Cardiac muscle cell (in vitro differentiated cells and primary cell): ENCODE measurements at regions not wholly inside any gene's neighbourhood (a gene's known extent, or its start where the extent isn't known, plus 50 kb on each side); places are given as distances from the start of the nearest gene placed in this dataset.
A peak's percentile ranks its signal among the peaks of the same experiment; 100 is the strongest.
"Not testable (repeated sequence)": the region's sequence is repeated elsewhere in the genome, so short reads cannot be mapped to it uniquely, and the experiment has no call there.

Experiments used
- DNase-seq, 2 donors: peaks; one replicate each; pipeline versions ENCODE4 v3.0.0 to v3.0.0-alpha.2; 2010 to 2017; ENCODE audit warnings: low read depth in 1 of 2, low spot score in 1 of 2
- H3K27ac ChIP-seq: fragments of 200-600 bp; sonication (generic); 2 replicates; pipeline ENCODE4 v1.5.1; 2016
- H3K27me3 ChIP-seq: fragments of 200-600 bp; sonication (generic); 2 replicates; pipeline ENCODE4 v1.6.0; 2016; ENCODE audit warnings: control low read depth
- H3K36me3 ChIP-seq: fragments of 200-600 bp; sonication (generic); 2 replicates; pipeline ENCODE4 v1.5.1; 2016; ENCODE audit warnings: control low read depth
- H3K4me1 ChIP-seq: fragments of 200-600 bp; sonication (generic); 2 replicates; pipeline ENCODE4 v1.8.1; 2017; ENCODE audit warnings: low read depth, mild to moderate bottlenecking, mixed run types
- H3K4me3 ChIP-seq: fragments of 200-600 bp; sonication (generic); 2 replicates; pipeline ENCODE4 v1.5.1; 2016; ENCODE audit warnings: mild to moderate bottlenecking
- H3K9me3 ChIP-seq: fragments of 200-600 bp; sonication (generic); 2 replicates; pipeline ENCODE4 v1.5.1; 2017; ENCODE audit warnings: low read depth, mild to moderate bottlenecking, control low read depth
- TF ChIP-seq, protein P1 (sequence below): IDR thresholded peaks from 2 replicates; pipeline ENCODE4 v1.5.1; 2012; ENCODE audit warnings: low read depth, mild to moderate bottlenecking, low read length

DNA sequence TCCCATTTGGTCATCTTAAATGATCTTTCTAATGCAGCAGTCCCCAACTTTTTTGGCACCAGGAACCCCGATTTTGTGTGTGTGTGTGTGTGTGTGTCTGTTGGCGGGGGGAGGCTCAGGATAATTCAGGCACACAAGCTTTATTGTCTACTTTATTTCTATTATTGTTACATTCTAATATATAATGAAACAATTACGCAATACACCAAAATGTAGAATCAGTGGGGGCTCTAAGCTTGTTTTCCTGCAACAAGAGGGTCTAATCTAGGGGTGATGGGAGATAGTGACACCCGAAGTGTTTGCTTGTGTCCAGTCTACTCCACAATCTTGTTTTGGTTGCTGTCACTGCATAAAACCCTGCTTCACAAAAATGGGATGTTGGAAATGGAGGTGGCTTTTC, 621.1 kb upstream of the LRFN5 start:
- TF ChIP-seq, protein P1, sequence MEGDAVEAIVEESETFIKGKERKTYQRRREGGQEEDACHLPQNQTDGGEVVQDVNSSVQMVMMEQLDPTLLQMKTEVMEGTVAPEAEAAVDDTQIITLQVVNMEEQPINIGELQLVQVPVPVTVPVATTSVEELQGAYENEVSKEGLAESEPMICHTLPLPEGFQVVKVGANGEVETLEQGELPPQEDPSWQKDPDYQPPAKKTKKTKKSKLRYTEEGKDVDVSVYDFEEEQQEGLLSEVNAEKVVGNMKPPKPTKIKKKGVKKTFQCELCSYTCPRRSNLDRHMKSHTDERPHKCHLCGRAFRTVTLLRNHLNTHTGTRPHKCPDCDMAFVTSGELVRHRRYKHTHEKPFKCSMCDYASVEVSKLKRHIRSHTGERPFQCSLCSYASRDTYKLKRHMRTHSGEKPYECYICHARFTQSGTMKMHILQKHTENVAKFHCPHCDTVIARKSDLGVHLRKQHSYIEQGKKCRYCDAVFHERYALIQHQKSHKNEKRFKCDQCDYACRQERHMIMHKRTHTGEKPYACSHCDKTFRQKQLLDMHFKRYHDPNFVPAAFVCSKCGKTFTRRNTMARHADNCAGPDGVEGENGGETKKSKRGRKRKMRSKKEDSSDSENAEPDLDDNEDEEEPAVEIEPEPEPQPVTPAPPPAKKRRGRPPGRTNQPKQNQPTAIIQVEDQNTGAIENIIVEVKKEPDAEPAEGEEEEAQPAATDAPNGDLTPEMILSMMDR, result no peak

DNA sequence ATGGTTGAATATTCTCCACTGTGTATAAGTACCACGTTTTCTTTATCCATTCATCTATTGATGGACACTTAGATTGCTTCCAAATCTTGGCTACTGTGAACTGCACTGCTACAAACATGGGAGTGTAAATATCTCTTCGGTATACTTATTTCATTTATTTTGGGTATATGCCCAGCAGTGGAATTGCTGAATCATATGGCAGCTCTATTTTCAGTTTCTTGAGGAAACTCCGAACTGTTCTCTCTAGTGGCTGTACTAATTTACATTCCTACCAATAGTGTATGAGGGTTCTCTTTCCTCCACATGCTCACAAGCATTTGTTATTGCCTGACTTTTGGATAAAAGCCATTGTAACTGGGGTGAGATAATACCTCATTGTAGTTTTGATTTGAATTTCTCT, 623.1 kb upstream of the LRFN5 start:
- TF ChIP-seq, protein P1, result no peak
- Histone ChIP-seq H3K36me3 (no peaks in the 10 kb centered on the region), H3K27me3 (no peaks in the 10 kb centered on the region), H3K4me1 (no peaks in the 10 kb centered on the region), H3K9me3 (no peaks in the 10 kb centered on the region), H3K4me3 (no peak overlapping the region), H3K27ac (no peak overlapping the region)
- peak in 1 of 2 donors; percentile 28 for DNase-seq

More for the DNA sequence above, 621.1 kb upstream of the LRFN5 start:
- no peaks in the 10 kb centered on the region for H3K36me3 ChIP-seq
- no peak overlapping the region for H3K4me3 ChIP-seq
- no peak overlapping the region for H3K27ac ChIP-seq
- no peaks in the 10 kb centered on the region for H3K27me3 ChIP-seq
- no peak for DNase-seq
- no peaks in the 10 kb centered on the region for H3K9me3 ChIP-seq
- no peaks in the 10 kb centered on the region for H3K4me1 ChIP-seq

DNA sequence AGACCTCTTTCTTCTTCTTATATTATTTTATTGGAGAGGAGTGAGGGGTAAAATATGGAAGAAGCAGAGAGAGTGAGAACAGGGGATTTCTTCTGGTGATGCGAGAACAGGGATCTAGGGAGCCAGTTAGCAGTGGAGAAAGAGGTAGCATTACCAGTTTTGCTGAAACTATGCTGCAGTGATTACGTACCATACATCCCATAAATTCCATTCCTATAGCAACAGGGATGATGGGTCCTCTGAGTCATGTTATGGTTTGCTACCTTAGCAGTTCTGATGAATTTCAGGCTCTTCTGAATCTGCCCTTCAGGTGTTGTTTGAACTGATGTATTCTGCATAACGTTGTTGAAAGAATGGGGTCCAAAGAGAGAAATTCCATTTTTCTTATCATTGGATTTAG, 625.4 kb upstream of the LRFN5 start:
- Histone ChIP-seq H3K36me3 (no peaks in the 10 kb centered on the region), H3K27me3 (no peaks in the 10 kb centered on the region), H3K9me3 (no peaks in the 10 kb centered on the region), H3K4me1 (no peaks in the 10 kb centered on the region), H3K27ac (no peak overlapping the region), H3K4me3 (no peak overlapping the region)
- TF ChIP-seq, protein P1, result no peak
- no peak for DNase-seq

DNA sequence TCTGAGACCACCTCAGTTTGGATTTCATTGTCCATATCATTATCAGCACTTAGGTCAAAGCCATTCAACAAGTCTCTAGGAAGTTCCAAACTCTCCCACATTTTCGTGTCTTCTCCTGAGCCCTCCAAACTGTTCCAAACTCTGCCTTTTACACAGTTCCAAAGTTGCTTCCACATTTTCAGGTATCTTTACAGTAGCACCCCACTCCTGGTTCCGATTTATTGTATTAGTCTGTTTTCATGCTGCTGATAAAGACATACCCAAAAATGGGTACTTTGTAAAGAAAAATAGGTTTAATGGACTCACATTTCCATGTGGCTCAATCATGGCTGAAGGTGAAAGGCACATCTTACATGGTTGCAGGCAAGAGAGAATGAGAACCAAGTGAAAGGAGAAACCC, 646.4 kb upstream of the LRFN5 start:
- peaks cover 13% of the 10 kb centered on the region for H3K36me3 ChIP-seq
- not testable (repeated sequence) for H3K9me3 ChIP-seq, DNase-seq, H3K4me3 ChIP-seq, H3K27me3 ChIP-seq, H3K27ac ChIP-seq, H3K4me1 ChIP-seq

DNA sequence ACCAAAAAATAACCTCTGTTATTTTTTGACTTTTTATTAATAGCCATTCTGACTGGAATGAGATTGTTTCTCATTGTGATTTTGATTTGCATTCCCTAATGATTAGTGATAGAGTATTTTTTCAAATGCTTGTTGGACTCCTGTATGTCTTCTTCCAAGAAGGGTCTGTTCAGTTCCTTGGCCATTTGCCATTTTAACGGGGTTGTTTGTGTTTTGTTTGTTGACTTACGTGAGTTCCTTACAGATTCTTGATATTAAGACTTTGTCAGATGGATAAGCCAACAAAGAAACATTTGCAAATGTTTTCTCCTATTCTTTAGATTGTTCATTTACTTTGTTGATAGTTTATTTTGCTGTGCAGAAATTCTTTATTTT, 651.6 kb upstream of the LRFN5 start:
- peak overlapping the region; percentile 82 for H3K27ac ChIP-seq

DNA sequence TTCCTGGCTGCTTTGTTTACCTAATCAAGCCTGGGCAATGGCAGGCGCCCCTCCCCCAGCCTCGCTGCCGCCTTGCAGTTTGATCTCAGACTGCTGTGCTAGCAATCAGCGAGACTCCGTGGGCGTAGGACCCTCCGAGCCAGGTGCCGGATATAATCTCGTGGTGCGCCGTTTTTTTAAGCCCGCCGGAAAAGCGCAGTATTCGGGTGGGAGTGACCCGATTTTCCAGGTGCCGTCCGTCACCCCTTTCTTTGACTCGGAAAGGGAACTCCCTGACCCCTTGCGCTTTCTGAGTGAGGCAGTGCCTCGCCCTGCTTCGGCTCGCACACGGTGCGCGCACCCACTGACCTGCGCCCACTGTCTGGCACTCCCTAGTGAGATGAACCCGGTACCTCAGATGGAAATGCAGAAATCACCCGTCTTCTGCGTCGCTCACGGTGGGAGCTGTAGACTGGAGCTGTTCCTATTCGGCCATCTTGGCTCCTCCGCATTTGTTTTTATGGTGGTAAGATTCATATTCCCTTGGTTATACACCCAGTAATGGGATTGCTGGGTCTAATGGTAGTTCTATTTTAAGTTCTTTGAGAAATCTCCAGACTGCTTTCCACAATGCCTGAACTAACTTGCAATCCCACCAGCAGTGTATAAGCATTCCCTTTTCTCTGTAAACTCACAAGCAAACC, 652.1 kb upstream of the LRFN5 start:
- peak in 1 of 2 donors; percentile 15 for DNase-seq
- H3K36me3 ChIP-seq, H3K27me3 ChIP-seq, H3K4me1 ChIP-seq, H3K9me3 ChIP-seq: not testable (repeated sequence)
- H3K27ac ChIP-seq, result peak overlapping the region; percentile 82
- H3K4me3 ChIP-seq, result peak overlapping the region; percentile 57

More for the DNA sequence above, 651.6 kb upstream of the LRFN5 start:
- no peaks in the 10 kb centered on the region for H3K27me3 ChIP-seq
- H3K4me1 ChIP-seq, result peaks cover 2% of the 10 kb centered on the region
- peak; percentile 1 to 20 for DNase-seq
- peak overlapping the region; percentile 57 for H3K4me3 ChIP-seq
- TF ChIP-seq, protein P1, result no peak
- H3K9me3 ChIP-seq, result no peaks in the 10 kb centered on the region
- no peaks in the 10 kb centered on the region for H3K36me3 ChIP-seq
